Heart left ventricle (tissue), 13 donors: ENCODE measurements at regions not wholly inside any gene's neighbourhood (a gene's known extent, or its start where the extent isn't known, plus 50 kb on each side); places are given as distances from the start of the nearest gene placed in this dataset.

Experiments used
- CTCF ChIP-seq, 12 donors: fragments of 200-600 bp; sonication (generic) in 4 of 12; IDR thresholded peaks; one replicate each; pipeline versions ENCODE4 v1.5.0 to v1.8.0; 2018 to 2022; ENCODE audit warnings: antibody characterized with exemption in 12 of 12, mild to moderate bottlenecking in 5 of 12
- POLR2A ChIP-seq, 2 donors: fragments of 450-650 bp; IDR thresholded peaks; one replicate each; pipeline ENCODE4 v1.6.1; 2017; ENCODE audit warnings: antibody characterized with exemption in 2 of 2, mild to moderate bottlenecking in 2 of 2, moderate library complexity in 2 of 2
- donor health status: ischemic (EF 13 %, LVEDD 7.1; RV severe dilation, severe dysfunction).
- donor health status: DM: no; HTN: yes; CAD: no.
- donor health status: DM: no; HTN: no; CAD: no.
- donor health status: ischemic (EF 25% LVEDD 6.9; RV normal size, moderate dysfunction).
- donor health status: ischemic (EF 25% LVEDD 5.7; RV mildly dilated, moderate dysfunction).
- donor health status: ischemic (EF 35%, LVEDD 5.7; RV mildly dilated, moderate dysfunction).
- donor health status: nonischemic (EF 11% LVEDD 7.7; RV severe dilation, severe dysfunction).
- donor health status: DM: yes; HTN: yes; CAD: no.
- donor health status: PGD.
- donor health status: ischemic (EF 29% LVEDD 5.4; RV normal size, mild dysfunction).
- donor health status: nonischemic (EF 23%, LVEDD 6.1; RV moderate dilation, normal function).

- TF ChIP-seq CTCF (IDR thresholded peaks at IDR 0.05) (no peak), POLR2A (IDR thresholded peaks at IDR 0.05) (no peak)
These were observed 1356.9 kb upstream of the SPRY2 start for GRCh38 chr13:81697826-81698225.
